Activated CD4-positive, alpha-beta T cell treated with anti-CD3 and anti-CD28 coated beads, Interleukin-2, amount 50 U/mL, for 48 hours (primary cell): ENCODE measurements at regions not wholly inside any gene's neighbourhood (a gene's known extent, or its start where the extent isn't known, plus 50 kb on each side); places are given as distances from the start of the nearest gene placed in this dataset.
A peak's percentile ranks its signal among the peaks of the same experiment; 100 is the strongest.

Experiments
- DNase-seq, 2 experiments: peaks; one replicate each; pipeline ENCODE4 v3.0.0-alpha.2; 2020

DNA sequence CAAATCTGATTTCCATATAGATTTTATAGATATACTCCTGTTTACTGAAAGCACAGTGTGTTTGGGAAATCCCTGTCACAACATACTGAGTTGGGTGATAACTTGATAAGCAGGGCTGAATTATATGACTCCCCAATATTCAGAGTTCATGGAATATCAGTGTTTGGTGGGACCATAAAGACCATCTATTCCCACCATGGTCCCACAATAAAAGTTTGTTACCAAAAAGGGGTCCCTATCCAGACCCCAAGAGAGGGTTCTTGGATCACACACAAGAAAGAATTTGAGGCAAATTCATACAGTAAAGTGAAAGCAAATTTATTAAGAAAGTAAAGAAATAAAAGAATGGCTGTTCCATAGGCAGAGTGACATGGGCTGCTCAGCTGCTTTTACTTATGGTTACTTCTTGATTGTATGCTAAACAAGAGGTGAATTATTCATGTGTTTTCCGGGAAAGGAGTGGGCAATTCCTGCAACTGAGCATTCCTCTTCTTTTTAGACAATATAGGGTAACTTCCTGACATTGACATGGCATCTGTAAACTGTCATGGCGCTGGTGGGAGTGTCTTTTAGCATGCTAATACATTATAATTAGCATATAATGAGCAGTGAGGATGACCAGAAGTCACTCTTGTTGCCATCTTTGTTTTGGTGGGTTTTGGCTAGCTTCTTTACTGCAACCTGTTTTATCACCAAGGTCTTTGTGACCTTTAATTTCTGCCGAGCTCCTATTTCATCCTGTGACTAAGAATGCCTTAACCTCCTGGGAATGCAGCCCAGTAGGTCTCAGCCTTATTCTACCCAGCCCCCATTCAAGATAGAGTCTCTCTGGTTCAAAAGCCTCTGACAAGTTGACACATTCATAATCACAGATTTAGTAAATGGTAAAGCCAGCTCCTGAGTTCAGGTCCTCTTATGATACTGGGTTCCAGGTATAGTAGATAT, 240.6 kb upstream of the PDGFD start:
- no peak for DNase-seq

DNA sequence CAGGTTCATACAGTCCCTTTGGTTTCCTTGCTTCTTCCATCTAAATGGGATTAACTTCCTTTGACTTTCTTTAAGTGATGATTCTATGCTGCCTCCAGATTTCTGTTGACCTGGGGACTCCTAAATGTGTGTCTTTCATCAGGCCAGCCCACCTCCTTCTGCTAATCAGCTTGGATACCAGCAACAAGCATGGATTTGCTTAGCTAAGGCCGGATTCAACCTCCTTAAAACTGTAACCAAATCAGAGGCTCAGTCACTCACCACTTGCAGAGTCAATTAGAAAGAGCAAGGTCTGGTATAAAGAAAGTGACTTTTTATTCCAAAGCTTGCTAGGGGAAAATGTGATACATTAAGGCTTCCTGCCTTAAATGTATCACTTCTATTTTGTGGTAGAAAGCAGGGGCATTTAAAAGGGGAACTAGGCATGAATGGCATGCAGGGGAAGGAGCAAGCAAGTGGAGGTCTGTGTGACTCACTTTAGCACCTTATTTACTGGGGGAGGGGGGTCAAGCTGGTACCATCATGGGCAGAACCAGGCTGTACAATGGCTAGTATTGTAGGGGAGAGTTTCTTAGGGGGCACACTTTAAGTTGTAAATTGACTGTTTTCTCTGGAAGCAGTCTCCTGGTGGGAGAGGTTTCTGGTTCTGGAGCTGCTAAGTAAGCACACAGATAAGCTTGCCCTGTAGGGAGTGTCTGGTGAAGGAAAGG, 239.0 kb upstream of the PDGFD start:
- DNase-seq: no peak

DNA sequence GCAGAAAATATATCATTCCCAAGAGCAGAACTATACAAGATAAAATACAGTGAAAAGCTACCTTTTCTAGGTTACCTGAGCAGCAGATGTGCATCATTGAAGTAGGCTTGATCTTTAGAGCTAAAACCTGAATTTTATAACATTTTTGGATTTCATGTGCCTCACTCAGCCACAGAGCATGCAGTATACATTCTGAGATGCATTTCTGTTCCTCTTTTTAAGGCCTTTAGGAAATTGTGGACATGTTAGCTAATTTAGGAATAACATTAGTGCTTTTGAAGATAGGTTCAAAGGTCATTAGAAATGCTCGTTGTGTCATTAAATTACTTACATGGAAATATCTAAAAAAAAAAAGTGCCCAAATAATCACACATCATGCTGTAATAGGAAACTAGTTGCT, 230.6 kb upstream of the PDGFD start:
- DNase-seq: no peak

DNA sequence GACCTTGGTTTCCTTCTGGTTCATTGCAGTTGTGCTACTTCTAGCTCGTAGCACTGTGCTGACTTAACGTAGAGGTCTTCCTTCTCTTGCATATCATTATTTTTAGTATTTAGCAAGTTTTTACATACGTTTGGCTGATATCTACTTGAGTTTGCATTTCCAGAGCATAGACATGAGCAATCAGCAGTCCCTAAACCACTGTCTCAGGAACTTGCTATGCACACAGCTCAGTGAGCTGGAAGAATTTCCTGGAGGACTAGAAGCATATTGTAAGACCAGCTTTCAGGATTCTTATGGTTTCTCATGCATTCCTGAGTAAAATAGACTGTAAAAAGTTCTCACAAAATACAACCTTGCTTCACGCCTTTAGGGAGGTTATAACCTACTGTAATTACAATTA, 226.7 kb upstream of the PDGFD start:
- no peak for DNase-seq

DNA sequence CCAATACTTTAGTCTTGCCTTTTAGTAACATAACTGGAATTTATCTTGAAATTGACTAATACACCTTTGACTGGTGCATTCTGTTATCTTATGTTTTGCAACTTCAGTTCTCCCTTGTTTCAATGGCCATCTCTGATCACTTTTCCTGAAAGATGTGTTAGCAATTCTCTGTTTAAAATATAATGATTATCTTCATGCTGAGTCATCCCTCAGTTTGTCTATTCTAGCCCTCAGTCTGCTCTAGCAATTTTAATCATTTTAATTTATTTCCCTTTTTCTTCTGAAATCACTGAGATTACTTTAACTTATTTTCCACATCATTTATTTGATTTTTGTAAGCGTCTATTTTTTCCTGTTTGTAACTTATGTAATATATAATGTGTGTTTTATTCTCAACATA, 221.9 kb upstream of the PDGFD start:
- no peak for DNase-seq

DNA sequence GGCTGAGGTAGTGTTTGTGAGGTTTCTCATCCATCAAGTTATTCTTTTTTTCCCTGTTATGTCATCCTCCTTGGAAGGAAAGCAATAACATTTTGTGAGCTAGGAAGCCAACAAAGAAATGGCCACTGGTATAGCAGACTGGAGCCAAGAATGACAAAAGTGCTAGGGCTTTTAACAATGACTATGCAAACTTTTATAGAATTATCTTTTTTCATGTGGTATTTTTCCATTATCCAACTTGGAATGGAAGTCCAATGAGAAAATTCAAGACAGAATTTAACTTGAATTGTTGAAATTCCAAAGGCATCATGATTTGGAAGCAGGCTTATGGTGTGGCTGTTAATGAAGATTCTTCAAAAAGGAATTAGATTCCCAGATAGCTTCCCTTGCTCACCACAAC, 216.4 kb upstream of the PDGFD start:
- DNase-seq: no peak

DNA sequence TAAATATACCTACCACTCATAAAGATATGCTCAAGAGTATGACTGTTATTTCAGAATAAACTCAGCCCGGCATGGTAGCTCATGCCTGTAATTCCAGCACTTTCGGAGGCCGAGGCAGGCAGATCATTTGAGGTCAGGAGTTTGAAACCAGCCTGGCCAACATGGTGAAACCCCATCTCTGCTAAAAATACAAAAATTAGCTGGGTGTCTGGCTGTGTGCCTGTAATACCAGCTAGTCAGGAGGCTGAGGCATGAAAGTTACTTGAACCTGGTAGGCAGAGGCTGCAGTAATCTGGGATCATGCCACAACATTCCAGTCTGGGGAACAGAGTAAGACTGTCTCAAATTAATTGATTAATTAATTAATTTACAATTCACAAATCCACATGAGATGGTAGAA, 208.2 kb upstream of the PDGFD start:
- DNase-seq: no peak

DNA sequence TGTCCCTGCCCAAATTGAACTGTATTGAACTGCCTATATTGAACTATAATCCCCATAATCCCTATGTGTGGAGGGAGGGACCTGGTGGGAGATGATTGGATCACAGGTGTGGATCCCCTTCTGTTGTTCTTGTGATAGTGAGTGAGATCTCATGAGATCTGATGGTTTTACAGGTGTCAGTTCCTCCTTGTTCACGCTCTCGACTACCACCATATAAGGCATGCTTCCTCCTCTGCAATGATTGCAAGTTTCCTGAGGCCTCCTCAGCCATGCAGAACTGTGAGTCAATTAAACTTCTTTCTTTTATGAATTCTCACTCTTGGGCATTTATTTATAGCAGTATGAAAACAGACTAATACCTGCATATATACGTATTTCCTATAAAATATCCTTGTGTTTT, 206.5 kb upstream of the PDGFD start:
- DNase-seq: no peak

DNA sequence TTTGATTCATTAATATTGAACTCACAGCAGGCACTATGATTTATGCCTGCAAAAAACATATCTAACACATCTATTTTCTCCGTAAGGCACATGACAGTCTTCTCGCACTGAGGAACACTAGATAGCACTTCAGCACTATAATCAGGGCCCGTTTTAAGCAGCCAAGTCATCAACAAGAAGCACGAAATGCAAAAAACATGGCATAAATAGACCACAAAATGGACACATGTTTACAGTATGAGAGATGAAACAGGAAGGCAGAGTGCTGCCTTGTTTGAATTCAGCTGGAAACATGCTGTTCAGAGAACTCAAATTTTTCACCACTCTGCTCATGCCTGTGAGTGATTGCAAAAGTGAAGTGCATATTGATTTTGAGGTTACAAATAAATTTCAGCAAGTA, 205.8 kb upstream of the PDGFD start:
- no peak for DNase-seq

DNA sequence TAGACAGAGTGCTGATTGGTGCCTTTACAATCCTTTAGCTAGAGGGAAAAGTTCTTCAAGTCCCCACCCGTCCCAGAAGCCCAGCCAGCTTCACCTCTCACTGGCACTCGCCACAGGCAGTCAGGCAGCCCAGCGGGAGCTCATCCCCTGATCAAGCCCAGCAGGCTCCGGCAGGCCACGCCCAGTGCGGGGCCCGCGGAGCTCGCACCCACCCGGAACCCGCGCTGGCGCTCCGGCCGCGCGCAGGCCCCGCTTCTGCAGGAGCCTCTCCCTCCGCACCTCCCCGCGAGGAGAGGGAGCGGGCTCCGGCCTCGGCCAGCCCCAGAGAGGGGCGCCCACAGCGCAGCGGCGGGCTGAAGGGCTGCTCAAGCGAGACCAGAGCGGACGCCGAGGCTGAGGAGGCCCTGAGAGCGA, 202.4 kb upstream of the PDGFD start:
- DNase-seq: no peak

DNA sequence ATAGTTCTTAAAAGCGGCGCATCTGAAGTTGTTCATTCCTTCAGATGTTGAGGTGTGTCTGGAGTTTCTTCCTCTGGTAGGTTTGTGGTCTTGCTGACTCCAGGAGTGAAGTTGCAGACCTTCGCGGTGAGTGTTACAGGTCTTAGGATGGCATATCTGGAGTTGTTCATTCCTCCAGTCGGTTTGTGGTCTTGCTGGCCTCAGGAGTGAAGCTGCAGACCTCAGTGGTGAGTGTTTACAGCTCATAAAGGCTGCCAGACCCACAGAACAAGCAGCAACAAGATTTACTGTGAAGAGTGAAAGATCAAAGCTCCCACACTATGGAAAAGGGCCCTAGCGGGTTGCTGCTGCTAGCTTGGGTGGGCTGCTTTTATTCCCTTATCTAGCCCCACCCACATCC, 201.7 kb upstream of the PDGFD start:
- DNase-seq: no peak

DNA sequence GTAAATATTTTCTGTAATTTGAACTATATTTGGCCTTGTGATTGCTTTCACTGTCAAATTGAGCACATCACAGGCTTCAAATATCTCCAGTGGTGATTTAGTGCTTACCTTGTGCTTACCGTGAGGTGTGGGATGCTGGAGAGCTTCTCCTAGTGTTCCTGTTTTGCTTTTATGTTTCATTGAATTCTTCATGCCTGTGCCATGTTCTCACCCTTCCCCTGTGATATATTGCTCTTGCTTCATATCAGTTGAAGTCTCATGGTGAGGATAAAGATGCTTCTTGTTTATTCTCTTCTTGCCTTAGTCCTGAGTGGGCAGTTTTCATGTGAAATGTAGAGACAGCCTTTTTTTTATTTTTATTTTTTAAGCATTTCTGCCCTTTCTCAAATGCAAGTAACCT, 198.0 kb upstream of the PDGFD start:
- no peak for DNase-seq

DNA sequence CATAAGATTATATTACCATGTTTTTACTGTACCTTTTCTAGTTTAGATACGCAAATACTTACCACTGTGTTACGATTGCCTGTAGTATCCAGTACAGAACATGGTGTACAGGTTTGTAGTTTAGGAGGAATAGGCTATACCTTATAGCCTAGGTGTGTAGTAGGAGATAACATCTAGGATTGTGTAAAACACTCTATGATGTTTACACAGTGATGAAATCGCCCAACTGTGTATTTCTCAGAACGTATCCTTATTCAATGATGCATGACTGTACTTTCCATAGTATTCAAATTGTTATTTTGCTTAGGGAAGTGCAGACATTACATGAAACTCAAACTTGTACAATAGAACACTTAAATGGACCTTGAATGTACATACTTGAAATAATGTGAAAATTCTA, 188.1 kb upstream of the PDGFD start:
- DNase-seq: no peak

DNA sequence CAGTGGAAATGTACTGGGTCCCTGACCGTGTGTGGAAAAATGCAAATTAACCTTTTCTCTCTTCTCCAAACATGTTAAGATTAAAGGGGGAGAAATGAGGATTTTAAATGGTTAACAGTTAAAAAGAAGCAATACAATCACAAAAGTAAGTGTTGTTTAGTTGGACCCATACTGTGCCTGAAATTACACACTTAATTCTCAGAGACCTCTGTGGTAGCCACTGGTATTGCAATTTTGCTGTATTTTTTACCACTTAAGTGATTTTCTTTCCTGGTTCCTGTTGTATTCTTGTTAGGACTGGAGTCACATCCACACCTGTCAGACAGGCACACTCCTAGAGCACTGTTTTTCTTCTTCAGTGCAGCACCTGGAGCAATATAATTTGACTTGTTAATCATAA, 179.6 kb upstream of the PDGFD start:
- DNase-seq: no peak

DNA sequence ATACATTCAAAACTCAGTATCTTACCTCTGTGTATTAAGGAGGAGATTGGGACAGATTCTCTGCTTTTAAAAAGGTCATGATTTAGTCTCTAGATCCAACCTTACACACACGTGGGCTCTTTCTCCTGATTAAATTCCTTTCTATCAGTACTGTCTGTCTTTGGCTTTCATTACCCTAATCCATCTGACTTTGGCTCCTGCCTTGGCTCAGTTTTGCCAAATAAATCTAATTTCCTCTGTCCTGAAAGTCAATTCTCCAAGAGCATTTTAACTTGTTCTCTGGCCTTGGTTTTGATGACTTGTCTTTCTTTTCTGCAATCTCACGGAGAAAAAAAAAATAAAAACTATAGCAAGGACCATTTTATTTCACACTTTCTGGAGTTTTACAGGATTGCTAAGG, 176.6 kb upstream of the PDGFD start:
- no peak for DNase-seq

DNA sequence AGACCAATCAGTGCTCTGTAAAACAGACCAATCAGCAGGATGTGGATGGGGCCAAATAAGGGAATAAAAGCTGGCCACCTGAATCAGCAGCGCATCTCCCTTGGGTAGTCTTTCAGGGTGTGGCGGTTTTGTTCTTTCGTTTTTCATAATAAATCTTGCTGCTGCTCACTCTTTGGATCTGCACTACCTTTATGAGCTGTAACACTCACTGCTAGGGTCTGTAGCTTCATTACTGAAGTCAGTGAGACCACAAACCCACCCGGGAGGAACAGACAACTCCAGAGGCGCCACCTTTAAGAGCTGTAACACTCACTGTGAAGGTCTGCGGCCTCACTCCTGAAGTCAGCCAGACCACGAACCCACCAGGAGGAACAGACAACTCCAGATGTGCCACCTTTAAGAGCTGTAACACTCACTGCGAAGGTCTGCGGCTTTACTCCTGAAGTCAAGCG, 175.5 kb upstream of the PDGFD start:
- DNase-seq: no peak

DNA sequence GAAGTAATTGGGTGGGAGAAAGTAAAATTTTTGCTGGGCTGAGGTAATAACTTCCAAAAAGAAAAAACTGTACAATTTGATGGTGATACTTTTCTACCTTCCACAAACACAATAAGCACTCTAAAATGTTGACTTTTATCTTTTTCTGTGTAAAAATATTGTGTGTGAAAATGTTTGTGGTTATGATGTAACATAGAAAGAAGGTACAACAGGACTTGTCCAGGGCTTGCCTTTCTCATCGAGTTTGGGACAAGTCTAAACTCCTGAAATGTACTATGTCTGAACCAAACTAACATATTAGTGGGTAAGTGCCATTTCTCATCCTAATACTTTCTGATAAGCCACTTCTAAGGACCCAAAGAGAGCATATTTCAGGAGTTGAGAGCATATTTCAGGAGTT, 174.2 kb upstream of the PDGFD start:
- no peak for DNase-seq

DNA sequence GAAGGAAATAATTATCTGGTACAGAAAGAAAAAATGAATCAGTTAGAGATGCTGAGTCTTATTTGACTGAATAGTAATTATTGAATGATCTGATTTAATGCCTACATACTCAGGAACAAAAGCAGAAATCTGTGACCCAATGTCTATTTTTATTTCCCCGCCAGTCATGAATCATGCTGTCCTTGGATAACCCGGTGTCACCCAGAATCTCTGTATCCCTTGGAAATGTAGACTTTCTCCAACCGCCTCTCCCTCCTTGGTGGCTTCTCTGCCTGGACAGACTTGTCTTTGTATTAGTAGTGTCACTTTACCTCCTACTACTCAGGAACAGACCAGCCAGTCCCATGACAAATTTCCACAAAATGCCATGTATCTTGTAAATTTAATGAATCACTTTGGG, 173.3 kb upstream of the PDGFD start:
- no peak for DNase-seq

DNA sequence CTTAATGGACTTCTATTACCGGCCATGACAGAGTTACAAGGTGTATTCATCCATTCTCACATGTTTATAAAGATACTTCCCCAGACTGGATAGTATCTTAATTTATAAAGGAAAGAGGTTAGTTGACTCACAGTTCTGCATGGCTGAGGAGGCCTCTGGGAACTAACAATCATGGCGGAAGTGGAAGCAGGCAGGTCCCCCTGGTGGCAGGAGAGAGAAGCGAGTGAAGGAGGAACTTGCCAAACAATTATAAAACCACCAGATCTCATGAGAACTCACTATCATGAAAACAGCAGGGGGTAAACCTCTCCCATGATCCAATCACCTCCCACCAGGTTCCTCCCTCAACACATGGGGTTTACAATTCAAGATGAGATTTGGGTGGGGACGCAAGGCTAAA, 170.0 kb upstream of the PDGFD start:
- DNase-seq: peak in 1 of 2 experiments; percentile 6

DNA sequence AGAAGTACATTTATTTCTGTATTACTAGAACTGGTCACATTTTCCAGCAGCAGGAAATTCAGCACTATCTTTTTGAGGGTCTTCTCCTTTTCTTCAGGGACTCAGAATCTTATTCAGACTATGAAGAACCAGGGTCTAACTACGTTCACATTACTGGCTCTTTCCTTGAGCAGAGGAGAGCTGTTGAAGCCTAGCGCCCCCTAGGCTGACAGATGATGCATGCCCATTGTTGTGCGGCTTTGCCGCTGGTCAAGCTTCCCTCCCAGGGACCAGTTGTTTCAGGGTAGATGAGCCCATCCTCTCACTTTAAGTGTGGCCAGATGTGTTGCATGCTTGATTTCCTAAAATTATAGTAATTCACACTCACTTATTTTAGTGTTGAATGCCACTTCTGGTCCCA, 168.2 kb upstream of the PDGFD start:
- DNase-seq: no peak

DNA sequence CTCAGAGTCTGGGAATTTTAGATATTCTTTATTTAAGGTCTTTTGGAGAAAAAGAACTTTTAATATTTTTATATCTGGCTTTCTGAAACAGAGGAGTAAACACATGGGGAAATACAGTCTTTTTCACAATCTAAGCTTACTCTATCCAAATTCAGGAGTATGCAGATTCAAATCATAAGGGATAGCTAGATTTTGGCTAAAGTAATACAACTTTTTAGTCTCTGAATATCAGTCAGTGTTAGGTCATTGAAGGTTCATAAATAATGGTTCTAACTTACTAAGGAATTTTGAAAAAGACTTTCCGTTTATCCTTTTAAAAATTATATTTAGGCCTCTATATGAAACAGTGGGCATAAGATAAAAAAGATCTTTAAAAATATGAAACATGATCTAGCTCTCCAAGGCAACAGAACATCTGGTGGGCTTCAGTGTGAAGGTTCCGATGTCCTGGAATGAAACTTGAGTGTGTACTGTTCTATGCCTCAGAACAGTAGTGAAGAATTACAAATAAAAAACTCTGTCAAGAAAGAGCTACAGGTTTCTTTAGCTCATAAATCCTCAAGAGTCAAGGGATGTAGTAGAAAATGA, 165.2 kb upstream of the PDGFD start:
- no peak for DNase-seq

DNA sequence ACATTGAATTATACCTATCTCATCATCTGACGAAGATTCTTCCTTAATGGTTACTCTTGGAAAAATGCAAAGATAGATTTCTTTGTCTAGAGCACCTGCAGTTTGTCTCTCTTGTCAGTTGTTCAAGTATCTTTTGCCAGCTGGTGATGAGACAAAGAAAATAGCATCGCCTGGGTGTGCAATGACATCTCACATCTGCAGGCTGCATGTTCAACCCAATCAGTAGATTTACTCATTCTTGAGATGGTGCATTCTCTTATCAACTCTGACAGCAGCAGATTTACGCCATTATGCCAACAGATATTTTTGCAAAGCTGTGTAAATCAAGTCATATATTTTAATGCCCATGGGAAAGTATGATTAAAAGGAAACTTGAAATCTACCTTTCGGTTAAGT, 164.6 kb upstream of the PDGFD start:
- DNase-seq: no peak

DNA sequence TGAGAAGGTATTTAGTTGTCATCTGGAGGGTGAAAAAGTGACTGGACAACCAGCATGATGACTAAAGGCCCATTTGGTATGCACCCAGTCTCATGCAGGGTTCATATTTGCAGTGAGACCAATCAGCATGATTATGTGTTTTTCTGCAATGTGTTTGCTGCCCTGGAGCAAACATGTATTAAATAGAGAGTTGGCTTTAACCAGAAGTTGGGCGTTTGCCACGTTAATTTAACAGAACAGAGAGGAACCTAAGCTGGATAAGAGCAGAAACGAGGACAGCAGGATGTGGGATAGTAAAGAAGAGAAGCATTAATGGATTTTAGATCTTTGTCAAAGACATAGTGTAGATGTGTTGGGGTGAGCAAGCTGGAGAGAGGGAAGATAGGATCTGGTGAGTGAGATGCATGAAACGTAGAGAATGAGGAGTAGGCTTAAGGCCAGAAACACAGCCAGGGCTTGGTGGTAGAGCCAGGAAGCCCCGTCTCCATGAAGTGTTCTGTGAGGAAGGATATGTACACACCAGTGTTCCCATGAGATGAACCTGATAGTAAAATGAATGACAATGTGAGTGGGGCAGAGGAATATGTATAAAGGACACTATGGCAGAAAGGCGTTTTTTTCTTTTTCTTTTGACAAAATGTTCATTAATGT, 164.0 kb upstream of the PDGFD start:
- no peak for DNase-seq

DNA sequence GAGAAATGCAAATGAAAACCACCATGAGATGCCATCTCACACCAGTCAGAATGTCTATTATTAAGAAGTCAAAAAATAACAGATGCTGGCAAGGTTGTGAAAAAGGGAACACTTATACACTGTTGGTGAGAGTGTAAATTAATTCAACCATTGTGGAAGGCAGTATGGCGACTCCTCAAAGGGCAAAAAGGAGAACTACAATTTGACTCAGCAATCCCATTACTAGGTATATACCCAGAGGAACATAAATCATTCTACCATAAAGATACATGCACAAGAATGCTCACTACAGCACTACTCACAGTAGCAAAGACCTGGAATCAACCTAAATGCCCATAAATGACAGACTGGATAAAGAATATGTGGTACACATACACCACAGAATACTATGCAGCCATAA, 161.1 kb upstream of the PDGFD start:
- no peak for DNase-seq
